IMR-90 (cell line): ENCODE measurements at regions not wholly inside any gene's neighbourhood (a gene's known extent, or its start where the extent isn't known, plus 50 kb on each side); places are given as distances from the start of the nearest gene placed in this dataset.

Experiments
- ATAC-seq: fragments of 200-7000 bp; cut with Tn5 transposase; 2 replicates; pipeline ENCODE4 v1.9.1; 2020; ENCODE audit warnings: low read depth, mild to moderate bottlenecking, moderate library complexity
- BruUV-seq: library from RNA; stranded (reverse); fragments of 400-500 nt; replicated peaks from 2 replicates; lab custom pipeline; 2021; lab: Mats Ljungman, UMichigan
- CTCF ChIA-PET: fragments of 300-600 bp; formaldehyde crosslinking; extraction: SDS; loops from one replicate; lab custom pipeline; 2021; ENCODE audit warnings: antibody characterized with exemption; lab: Yijun Ruan, JAX
- POLR2A ChIA-PET: fragments of 300-600 bp; sonication (Branson Sonifier 250); formaldehyde crosslinking; loops from one replicate; lab custom pipeline; 2022; ENCODE audit warnings: antibody characterized with exemption; ENCODE audit not compliant: unreplicated experiment; lab: Charles Lee
- DNase-seq: peaks from one replicate; pipeline ENCODE4 v3.0.0; 2013
- H2AFZ ChIP-seq: replicated peaks from 2 replicates; pipeline ENCODE3; 2013; ENCODE audit warnings: low read length, mild to moderate bottlenecking; ENCODE audit not compliant: poor library complexity
- H2AK5ac ChIP-seq: 2 replicates; pipeline ENCODE4 v1.6.1; 2013; ENCODE audit warnings: low read depth, low read length, inconsistent platforms
- H2AK9ac ChIP-seq: replicated peaks from 2 replicates; pipeline ENCODE3; 2013; ENCODE audit warnings: mild to moderate bottlenecking, low read depth, low read length, moderate library complexity; ENCODE audit not compliant: poor library complexity
- H2BK120ac ChIP-seq: 2 replicates; pipeline ENCODE4 v1.6.1; 2013; ENCODE audit warnings: low read depth, low read length, inconsistent platforms
- H2BK15ac ChIP-seq: 3 replicates; pipeline ENCODE4 v1.6.1; 2013; ENCODE audit warnings: low read depth, low read length, inconsistent platforms
- H2BK20ac ChIP-seq: 2 replicates; pipeline ENCODE4 v1.6.1; 2013; ENCODE audit warnings: low read depth, mild to moderate bottlenecking, inconsistent platforms, low read length, moderate library complexity
- H2BK5ac ChIP-seq: 2 replicates; pipeline ENCODE4 v1.6.1; 2013; ENCODE audit warnings: mild to moderate bottlenecking, low read depth, low read length, inconsistent platforms; ENCODE audit not compliant: poor library complexity, severe bottlenecking
- H3K14ac ChIP-seq: replicated peaks from 2 replicates; pipeline ENCODE4 v1.6.1; 2013; ENCODE audit warnings: low read depth, low read length, inconsistent platforms
- H3K18ac ChIP-seq: 2 replicates; pipeline ENCODE4 v1.6.1; 2013; ENCODE audit warnings: low read depth, low read length, control low read depth
- H3K23ac ChIP-seq: 2 replicates; pipeline ENCODE4 v1.6.1; 2013; ENCODE audit warnings: low read depth, low read length, inconsistent platforms
- H3K27ac ChIP-seq: 2 replicates; pipeline ENCODE4 v1.5.1; 2013; ENCODE audit warnings: mild to moderate bottlenecking, control low read depth, low read length; ENCODE audit not compliant: insufficient read depth
- H3K27me3 ChIP-seq: 2 replicates; pipeline ENCODE4 v1.6.1; 2013; ENCODE audit warnings: low read length; ENCODE audit not compliant: control insufficient read depth, insufficient read depth
- H3K36me3 ChIP-seq: 2 replicates; pipeline ENCODE4 v1.6.1; 2013; ENCODE audit warnings: low read length, mixed read lengths; ENCODE audit not compliant: control insufficient read depth, insufficient read depth
- H3K4ac ChIP-seq: 2 replicates; pipeline ENCODE4 v1.6.1; 2013; ENCODE audit warnings: low read depth, low read length, inconsistent platforms
- H3K4me1 ChIP-seq: 2 replicates; pipeline ENCODE4 v1.6.1; 2013; ENCODE audit warnings: low read length, mixed read lengths; ENCODE audit not compliant: control insufficient read depth, insufficient read depth
- H3K4me2 ChIP-seq: 2 replicates; pipeline ENCODE4 v1.6.1; 2013; ENCODE audit warnings: low read depth, mild to moderate bottlenecking, control low read depth, low read length, moderate library complexity
- H3K4me3 ChIP-seq: 2 replicates; pipeline ENCODE4 v1.5.1; 2013; ENCODE audit warnings: low read depth, mild to moderate bottlenecking, control low read depth, low read length, moderate library complexity; ENCODE audit not compliant: insufficient read depth
- H3K56ac ChIP-seq: 2 replicates; pipeline ENCODE4 v1.6.1; 2013; ENCODE audit warnings: low read length, inconsistent platforms; ENCODE audit not compliant: insufficient read depth; ENCODE audit errors: extremely low read depth
- H3K79me1 ChIP-seq, 2 experiments: 2 replicates each; pipeline ENCODE4 v1.6.1; 2013; ENCODE audit warnings: low read length in 2 of 2, inconsistent platforms in 1 of 2, low read depth in 1 of 2
- H3K9ac ChIP-seq: 2 replicates; pipeline ENCODE4 v1.6.1; 2013; ENCODE audit warnings: low read depth, low read length, control low read depth
- H3K9me1 ChIP-seq: 2 replicates; pipeline ENCODE4 v1.6.1; 2013; ENCODE audit warnings: low read length, inconsistent platforms; ENCODE audit not compliant: insufficient read depth
- H3K9me3 ChIP-seq: 2 replicates; pipeline ENCODE4 v1.6.1; 2013; ENCODE audit warnings: low read length; ENCODE audit not compliant: control insufficient read depth, insufficient read depth
- H4K20me1 ChIP-seq: 2 replicates; pipeline ENCODE4 v1.6.1; 2013; ENCODE audit warnings: low read length, inconsistent platforms; ENCODE audit not compliant: insufficient read depth
- H4K5ac ChIP-seq: 2 replicates; pipeline ENCODE4 v1.6.1; 2013; ENCODE audit warnings: mild to moderate bottlenecking, low read depth, low read length, control low read depth
- H4K8ac ChIP-seq, 2 experiments: 2 replicates each; pipeline ENCODE4 v1.6.1; 2013; ENCODE audit warnings: low read depth in 2 of 2, low read length in 2 of 2, control low read depth in 1 of 2, inconsistent platforms in 1 of 2
- H4K91ac ChIP-seq: 2 replicates; pipeline ENCODE4 v1.6.1; 2013; ENCODE audit warnings: low read depth, low read length, inconsistent platforms; ENCODE audit not compliant: insufficient read depth
- BHLHE40 ChIP-seq: fragments of 150-350 bp; IDR thresholded peaks from 2 replicates; pipeline ENCODE4 v1.6.1; 2016; ENCODE audit warnings: mild to moderate bottlenecking, low read depth, low read length
- CEBPB ChIP-seq: IDR thresholded peaks from 2 replicates; pipeline ENCODE4 v1.6.1; 2012; ENCODE audit warnings: low read depth, low read length, improper control_type of control experiment
- CHD1 ChIP-seq: IDR thresholded peaks from 2 replicates; pipeline ENCODE4 v1.6.1; 2012; ENCODE audit warnings: low read depth, low read length, improper control_type of control experiment
- CTCF ChIP-seq: conservative IDR thresholded peaks from 2 replicates; pipeline ENCODE4 v1.5.1; 2012; ENCODE audit warnings: mild to moderate bottlenecking, low read depth, low read length, improper control_type of control experiment
- ELK1 ChIP-seq: fragments of 150-350 bp; IDR thresholded peaks from 2 replicates; pipeline ENCODE4 v1.6.1; 2016; ENCODE audit warnings: low read depth, mild to moderate bottlenecking, low read length, moderate library complexity, borderline replicate concordance
- FOS ChIP-seq: fragments of 150-350 bp; IDR thresholded peaks from 2 replicates; pipeline ENCODE4 v1.6.1; 2016; ENCODE audit warnings: low read depth, low read length
- MAFK ChIP-seq: IDR thresholded peaks from 2 replicates; pipeline ENCODE4 v1.6.1; 2012; ENCODE audit warnings: low read depth, low read length, improper control_type of control experiment
- MAZ ChIP-seq: IDR thresholded peaks from 2 replicates; pipeline ENCODE4 v1.6.1; 2012; ENCODE audit warnings: low read depth, mild to moderate bottlenecking, low read length, improper control_type of control experiment, moderate library complexity, borderline replicate concordance
- MXI1 ChIP-seq: IDR thresholded peaks from 2 replicates; pipeline ENCODE4 v1.6.1; 2012; ENCODE audit warnings: low read depth, mild to moderate bottlenecking, low read length, moderate library complexity, borderline replicate concordance
- NFE2L2 ChIP-seq: fragments of 150-350 bp; IDR thresholded peaks from 2 replicates; pipeline ENCODE4 v1.6.1; 2016; ENCODE audit warnings: low read depth, mild to moderate bottlenecking, low read length
- POLR2A ChIP-seq: IDR thresholded peaks from 2 replicates; pipeline ENCODE4 v1.6.1; 2012; ENCODE audit warnings: mild to moderate bottlenecking, low read depth, low read length
- RAD21 ChIP-seq: IDR thresholded peaks from 2 replicates; pipeline ENCODE4 v1.6.1; 2012; ENCODE audit warnings: low read length, improper control_type of control experiment
- RCOR1 ChIP-seq: IDR thresholded peaks from 2 replicates; pipeline ENCODE4 v1.6.1; 2012; ENCODE audit warnings: mild to moderate bottlenecking, low read length, improper control_type of control experiment; ENCODE audit not compliant: insufficient replicate concordance
- RFX5 ChIP-seq: IDR thresholded peaks from 2 replicates; pipeline ENCODE4 v1.8.0; 2012; ENCODE audit warnings: low read depth, mild to moderate bottlenecking, low read length, moderate library complexity
- SMC3 ChIP-seq: fragments of 150-350 bp; IDR thresholded peaks from 2 replicates; pipeline ENCODE4 v1.6.1; 2016; ENCODE audit warnings: low read depth, mild to moderate bottlenecking, antibody characterized with exemption, low read length, moderate library complexity
- USF2 ChIP-seq: fragments of 150-350 bp; IDR thresholded peaks from 2 replicates; pipeline ENCODE4 v1.6.1; 2017; ENCODE audit warnings: mild to moderate bottlenecking, antibody characterized with exemption, low read length, low read depth
- WGBS, 2 experiments: methylation state at CpG; one replicate each; pipeline versions ENCODE4 v1.1.5 to v1.1.7; 2013; ENCODE audit warnings: missing lambda C conversion rate in 2 of 2; ENCODE audit not compliant: insufficient read length in 1 of 2; ENCODE audit errors: extremely low coverage in 2 of 2; 5-methylcytosine and 5-hydroxymethylcytosine counted together
- dilution Hi-C: fragments of 300-500 bp; cut with HindIII; formaldehyde crosslinking; loops from one replicate; pipeline ENCODE4 v1.14.3; 2018; ENCODE audit warnings: low sequenced_read_pairs; ENCODE audit not compliant: unreplicated experiment
- in situ Hi-C: fragments of 300-500 bp; cut with MboI; formaldehyde crosslinking; loops from 3 replicates; pipeline ENCODE4 v1.14.3; 2019; ENCODE audit warnings: low sequenced_read_pairs, inconsistent platforms, mixed read lengths
- intact Hi-C: fragments of 100-400 bp; cut with micrococcal nuclease; formaldehyde crosslinking; loops from 2 replicates; pipeline ENCODE4 v1.10.0; 2022

GRCh38 chr2:226561962-226562361, 237.7 kb downstream of the IRS1 start:
- intact Hi-C loops (no loop called here), in situ Hi-C loops (no loop called here), dilution Hi-C loops (no loop called here)
- no peak overlapping the region for H3K9ac ChIP-seq
- H3K4me1 ChIP-seq: peaks cover 2% of the 10 kb centered on the region; the same call in 1 of the 2 replicates
- no TSS peak for BruUV-seq
- no peak overlapping the region for H3K14ac ChIP-seq
- ChIA-PET POLR2A (no interaction called here), CTCF (no interaction called here)
- ATAC-seq (no peak), DNase-seq (peak; percentile 39)
- no peak overlapping the region for H2BK20ac ChIP-seq
- H2AK5ac ChIP-seq: no peak overlapping the region
- no peak overlapping the region for H4K8ac ChIP-seq
- H3K4me2 ChIP-seq: no peak overlapping the region
- WGBS, 2 experiments: no CpG with 5 or more reads among the region's 1 CpG
- H3K4ac ChIP-seq: no peak overlapping the region
- no peak overlapping the region for H3K4me3 ChIP-seq
- no peak overlapping the region for H2BK5ac ChIP-seq
- H3K36me3 ChIP-seq: no peaks in the 10 kb centered on the region
- no peak overlapping the region for H2BK120ac ChIP-seq
- H3K23ac ChIP-seq: no peak overlapping the region
- no peak overlapping the region for H2BK15ac ChIP-seq
- H3K9me3 ChIP-seq: no peaks in the 10 kb centered on the region
- H2AFZ ChIP-seq: no peak overlapping the region
- H3K79me1 ChIP-seq: no peaks in the 10 kb centered on the region
- peaks cover 2% of the 10 kb centered on the region; the same call in 1 of the 2 replicates for H3K9me1 ChIP-seq
- H4K20me1 ChIP-seq: no peaks in the 10 kb centered on the region
- H2AK9ac ChIP-seq: no peak overlapping the region
- H4K5ac ChIP-seq: no peak overlapping the region
- H3K18ac ChIP-seq: no peak overlapping the region
- TF ChIP-seq MAZ (no peak), BHLHE40 (no peak), NFE2L2 (no peak), CTCF (no peak), POLR2A (no peak), FOS (no peak), ELK1 (no peak), RCOR1 (no peak), RFX5 (no peak), RAD21 (no peak), MXI1 (no peak), MAFK (no peak), SMC3 (no peak), CHD1 (no peak), CEBPB (no peak), USF2 (no peak)
- no peak overlapping the region for H3K56ac ChIP-seq
- H3K27me3 ChIP-seq: no peaks in the 10 kb centered on the region
- H4K91ac ChIP-seq: no peak overlapping the region
- H3K27ac ChIP-seq: no peak overlapping the region
